ENCODE measurements at regions not wholly inside any gene's neighbourhood (a gene's known extent, or its start where the extent isn't known, plus 50 kb on each side); places are given as distances from the start of the nearest gene placed in this dataset.
A peak's percentile ranks its signal among the peaks of the same experiment; 100 is the strongest.

GRCh38 chr13:44810061-44810840 lies 179.0 kb downstream of the NUFIP1 start:
- CTCF ChIA-PET: no interaction called here
- POLR2A ChIA-PET: interaction anchor here (0.6 kb wide), 1 partner anchor 147 kb away, joined by 3 read pairs; no protein-coding TSS in a partner anchor
- no peaks in the 10 kb centered on the region for H3K36me3 ChIP-seq (ENCODE audit: control insufficient read depth in 2 of 2, insufficient read depth in 1 of 2, low read length in 2 of 2)
- no peak overlapping the region for H3K4me3 ChIP-seq (ENCODE audit: low read depth, low read length)
- no peak overlapping the region for H3K27ac ChIP-seq (ENCODE audit: extremely low read depth, low read depth, low read length)
- H3K9me3 ChIP-seq (ENCODE audit: control insufficient read depth, insufficient read depth, low read depth, low read length): no peaks in the 10 kb centered on the region
- peaks cover 10% of the 10 kb centered on the region for H3K4me1 ChIP-seq (ENCODE audit: control insufficient read depth, insufficient read depth, low read length)
- 0 out of 2 replicates have a peak, but pooled peaks have one; percentile 20 for TF ChIP-seq ZFP69B (tag by site-specific recombination; IDR thresholded peaks at IDR 0.05)
- TF ChIP-seq ZBTB20 (tag by site-specific recombination; IDR thresholded peaks at IDR 0.05): no peak
- TF ChIP-seq ZNF292 (tag by site-specific recombination; IDR thresholded peaks at IDR 0.05; ENCODE audit: borderline replicate concordance, low read depth): no peak
- peak; percentile 94 for TF ChIP-seq ZNF341 (tag by site-specific recombination; IDR thresholded peaks at IDR 0.05; ENCODE audit: low read depth)
- 0 out of 2 replicates have a peak, but pooled peaks have one; percentile 46 for TF ChIP-seq ZNF600 (tag by site-specific recombination; IDR thresholded peaks at IDR 0.05)
- TF ChIP-seq PRDM6 (tag by site-specific recombination; IDR thresholded peaks at IDR 0.05): peak; percentile 36; the same call in 1 of the 2 replicates
- peak; percentile 67; the same call in 1 of the 2 replicates for TF ChIP-seq ZNF214 (tag by site-specific recombination; IDR thresholded peaks at IDR 0.05; ENCODE audit: borderline replicate concordance)
- TF ChIP-seq ZNF518A (tag by site-specific recombination; conservative IDR thresholded peaks at IDR 0.05; ENCODE audit: low read depth): no peak
- TF ChIP-seq ZNF660 (tag by site-specific recombination; IDR thresholded peaks at IDR 0.05): peak; percentile 68
- TF ChIP-seq ZNF223 (tag by site-specific recombination; IDR thresholded peaks at IDR 0.05): no peak
- 0 out of 2 replicates have a peak, but pooled peaks have one; percentile 63 for TF ChIP-seq ZNF473 (tag by site-specific recombination; IDR thresholded peaks at IDR 0.05)
- peak; percentile 96 for TF ChIP-seq ZNF544 (tag by site-specific recombination; IDR thresholded peaks at IDR 0.05)
- TF ChIP-seq IKZF3 (tag by site-specific recombination; IDR thresholded peaks at IDR 0.05): peak; percentile 45; the same call in 1 of the 2 replicates
- TF ChIP-seq ZBTB48 (tag by site-specific recombination; IDR thresholded peaks at IDR 0.05): no peak
- TF ChIP-seq GLIS1 (tag by site-specific recombination; IDR thresholded peaks at IDR 0.05): no peak
- peak; percentile 86 for TF ChIP-seq ZNF184 (tag by site-specific recombination; IDR thresholded peaks at IDR 0.05)
- peak; percentile 13 for TF ChIP-seq ZNF510 (tag by site-specific recombination; IDR thresholded peaks at IDR 0.05; ENCODE audit: insufficient replicate concordance)
- TF ChIP-seq ZNF571 (tag by site-specific recombination; IDR thresholded peaks at IDR 0.05): peak; percentile 91
- no peak for TF ChIP-seq ZBTB49 (tag by site-specific recombination; IDR thresholded peaks at IDR 0.05; ENCODE audit: low read depth)
- TF ChIP-seq GLI2 (tag by site-specific recombination; IDR thresholded peaks at IDR 0.05; ENCODE audit: borderline replicate concordance, low read depth): peak; percentile 3; the same call in 1 of the 2 replicates
- TF ChIP-seq ZBTB44 (tag by site-specific recombination; IDR thresholded peaks at IDR 0.05): peak; percentile 83
- TF ChIP-seq ZNF792 (tag by site-specific recombination; IDR thresholded peaks at IDR 0.05): no peak
- TF ChIP-seq ZNF561 (tag by site-specific recombination; IDR thresholded peaks at IDR 0.05; ENCODE audit: borderline replicate concordance): peak; percentile 94
- TF ChIP-seq ZNF530 (tag by site-specific recombination; IDR thresholded peaks at IDR 0.05; ENCODE audit: low read depth): no peak
- peak; percentile 79 for TF ChIP-seq ZNF830 (tag by site-specific recombination; IDR thresholded peaks at IDR 0.05; ENCODE audit: low read depth)
- TF ChIP-seq ZNF37A (tag by site-specific recombination; IDR thresholded peaks at IDR 0.05): peak; percentile 62; the same call in 1 of the 2 replicates
